ENCODE measurements at regions not wholly inside any gene's neighbourhood (a gene's known extent, or its start where the extent isn't known, plus 50 kb on each side); places are given as distances from the start of the nearest gene placed in this dataset.

DNA sequence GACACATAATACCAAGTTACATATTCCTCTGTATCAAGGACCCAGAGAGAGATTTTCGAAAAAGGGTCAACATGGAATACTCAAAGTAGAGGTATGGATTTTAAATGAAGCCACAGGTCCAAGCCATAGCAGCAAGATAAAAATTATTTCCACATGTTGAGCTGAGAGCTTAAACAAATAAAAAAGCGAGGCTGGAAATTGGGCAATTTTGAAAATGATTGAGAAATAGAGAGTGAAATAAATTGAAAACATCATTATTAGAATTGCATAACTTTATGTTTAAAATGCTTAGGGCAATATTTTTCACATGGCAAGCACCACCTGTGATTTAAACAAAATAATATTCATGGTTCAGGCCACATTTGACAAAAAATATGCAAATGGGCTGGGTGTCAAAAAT lies 1251.0 kb upstream of the USP15 start (continued):
- TF ChIP-seq ZNF837 (tag by site-specific recombination; IDR thresholded peaks at IDR 0.05) (no peak), ZNF341 (tag by site-specific recombination; IDR thresholded peaks at IDR 0.05; ENCODE audit: low read depth) (no peak), ZNF416 (tag by site-specific recombination; IDR thresholded peaks at IDR 0.05) (no peak), ZNF223 (tag by site-specific recombination; IDR thresholded peaks at IDR 0.05) (no peak), ZFP69B (tag by site-specific recombination; IDR thresholded peaks at IDR 0.05) (no peak)

DNA sequence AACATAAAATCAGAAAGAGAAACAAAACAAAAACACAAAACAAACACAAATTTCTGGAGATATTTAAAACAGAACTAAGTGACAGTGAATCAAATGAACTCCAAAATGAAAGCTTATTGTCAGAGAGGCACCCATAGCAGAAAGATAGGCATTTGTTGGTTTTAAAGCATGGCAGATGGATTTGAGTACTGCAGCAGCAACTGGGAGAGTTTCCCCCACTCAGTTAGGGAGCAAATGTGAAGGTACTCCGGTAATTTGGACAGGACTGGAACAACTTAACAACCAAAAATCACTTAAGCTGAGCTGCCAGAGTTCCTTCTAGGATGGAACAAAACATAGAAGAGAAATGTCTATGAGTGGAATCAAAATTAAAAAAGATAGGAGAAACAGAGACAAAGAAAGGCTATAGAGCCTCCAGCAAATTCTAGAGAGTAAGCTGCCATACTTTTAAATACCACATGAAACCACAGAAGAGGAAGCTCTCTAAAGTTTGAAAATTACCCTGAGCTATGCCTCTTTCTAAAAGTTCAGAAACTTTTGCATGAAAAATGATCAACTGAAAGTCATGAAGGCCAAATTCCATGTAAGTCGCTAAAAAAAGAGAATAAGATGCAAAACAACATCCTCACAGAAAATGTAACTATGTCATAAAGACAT lies 1248.3 kb upstream of the USP15 start:
- TF ChIP-seq ZNF670 (tag by site-specific recombination; IDR thresholded peaks at IDR 0.05; ENCODE audit: low read depth) (no peak), ZNF146 (tag by site-specific recombination; IDR thresholded peaks at IDR 0.05) (no peak), ZSCAN30 (tag by site-specific recombination; IDR thresholded peaks at IDR 0.05) (no peak), ZFP69B (tag by site-specific recombination; IDR thresholded peaks at IDR 0.05) (no peak), ZNF311 (tag by site-specific recombination; IDR thresholded peaks at IDR 0.05; ENCODE audit: borderline replicate concordance) (no peak), ZEB2 (tag by site-specific recombination; IDR thresholded peaks at IDR 0.05) (no peak)
- TF ChIP-seq, protein P1, sequence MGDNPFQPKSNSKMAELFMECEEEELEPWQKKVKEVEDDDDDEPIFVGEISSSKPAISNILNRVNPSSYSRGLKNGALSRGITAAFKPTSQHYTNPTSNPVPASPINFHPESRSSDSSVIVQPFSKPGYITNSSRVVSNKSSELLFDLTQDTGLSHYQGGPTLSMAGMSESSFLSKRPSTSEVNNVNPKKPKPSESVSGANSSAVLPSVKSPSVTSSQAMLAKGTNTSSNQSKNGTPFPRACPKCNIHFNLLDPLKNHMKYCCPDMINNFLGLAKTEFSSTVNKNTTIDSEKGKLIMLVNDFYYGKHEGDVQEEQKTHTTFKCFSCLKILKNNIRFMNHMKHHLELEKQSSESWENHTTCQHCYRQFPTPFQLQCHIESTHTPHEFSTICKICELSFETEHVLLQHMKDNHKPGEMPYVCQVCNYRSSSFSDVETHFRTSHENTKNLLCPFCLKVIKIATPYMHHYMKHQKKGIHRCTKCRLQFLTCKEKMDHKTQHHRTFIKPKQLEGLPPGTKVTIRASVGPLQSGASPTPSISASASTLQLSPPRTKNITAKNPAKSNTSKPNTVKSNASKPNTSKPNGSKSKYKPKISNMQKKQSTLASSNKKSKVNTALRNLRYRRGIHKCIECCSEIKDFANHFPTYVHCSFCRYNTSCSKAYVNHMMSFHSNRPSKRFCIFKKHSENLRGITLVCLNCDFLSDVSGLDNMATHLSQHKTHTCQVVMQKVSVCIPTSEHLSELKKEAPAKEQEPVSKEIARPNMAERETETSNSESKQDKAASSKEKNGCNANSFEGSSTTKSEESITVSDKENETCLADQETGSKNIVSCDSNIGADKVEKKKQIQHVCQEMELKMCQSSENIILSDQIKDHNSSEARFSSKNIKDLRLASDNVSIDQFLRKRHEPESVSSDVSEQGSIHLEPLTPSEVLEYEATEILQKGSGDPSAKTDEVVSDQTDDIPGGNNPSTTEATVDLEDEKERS (tag by site-specific recombination; IDR thresholded peaks at IDR 0.05) = no peak
- Histone ChIP-seq H3K4me3 (ENCODE audit: low read depth, low read length) (no peak overlapping the region), H3K36me3 (ENCODE audit: control insufficient read depth in 2 of 2, insufficient read depth in 1 of 2, low read length in 2 of 2) (no peaks in the 10 kb centered on the region), H3K4me1 (ENCODE audit: control insufficient read depth, insufficient read depth, low read length) (no peaks in the 10 kb centered on the region), H3K27ac (ENCODE audit: extremely low read depth, low read depth, low read length) (no peak overlapping the region), H3K9me3 (ENCODE audit: control insufficient read depth, insufficient read depth, low read depth, low read length) (no peaks in the 10 kb centered on the region)
- ChIA-PET CTCF (interaction anchor here (0.6 kb wide), 1 partner anchor 201 kb away, joined by 3 read pairs; no protein-coding TSS in a partner anchor), POLR2A (no interaction called here)

DNA sequence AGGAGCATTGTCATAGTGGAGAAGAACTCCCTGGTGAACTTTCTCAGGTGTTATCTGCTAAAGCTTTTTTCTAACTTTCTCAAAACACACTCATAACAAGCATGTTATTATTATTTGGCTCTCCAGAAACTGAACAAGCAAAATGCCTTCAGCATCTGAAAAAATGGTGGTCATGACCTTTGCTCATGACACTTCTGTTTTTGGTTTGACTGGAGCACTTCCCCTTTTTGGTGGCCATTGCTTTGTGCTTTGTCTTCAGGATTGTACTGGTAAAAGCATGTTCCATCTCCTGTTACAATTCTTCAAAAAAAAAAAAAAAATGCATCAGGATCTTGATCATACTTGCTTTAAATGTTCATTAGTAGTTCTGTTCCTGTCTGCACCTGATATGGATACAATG lies 1241.6 kb upstream of the USP15 start:
- H3K36me3 ChIP-seq (ENCODE audit: control insufficient read depth in 2 of 2, insufficient read depth in 1 of 2, low read length in 2 of 2) = no peaks in the 10 kb centered on the region
- POLR2A ChIA-PET = no interaction called here
- no peak overlapping the region for H3K4me3 ChIP-seq (ENCODE audit: low read depth, low read length)
- no peak overlapping the region for H3K27ac ChIP-seq (ENCODE audit: extremely low read depth, low read depth, low read length)
- CTCF ChIA-PET = no interaction called here
- no peaks in the 10 kb centered on the region for H3K9me3 ChIP-seq (ENCODE audit: control insufficient read depth, insufficient read depth, low read depth, low read length)
- no peaks in the 10 kb centered on the region for H3K4me1 ChIP-seq (ENCODE audit: control insufficient read depth, insufficient read depth, low read length)
- TF ChIP-seq, protein P2, sequence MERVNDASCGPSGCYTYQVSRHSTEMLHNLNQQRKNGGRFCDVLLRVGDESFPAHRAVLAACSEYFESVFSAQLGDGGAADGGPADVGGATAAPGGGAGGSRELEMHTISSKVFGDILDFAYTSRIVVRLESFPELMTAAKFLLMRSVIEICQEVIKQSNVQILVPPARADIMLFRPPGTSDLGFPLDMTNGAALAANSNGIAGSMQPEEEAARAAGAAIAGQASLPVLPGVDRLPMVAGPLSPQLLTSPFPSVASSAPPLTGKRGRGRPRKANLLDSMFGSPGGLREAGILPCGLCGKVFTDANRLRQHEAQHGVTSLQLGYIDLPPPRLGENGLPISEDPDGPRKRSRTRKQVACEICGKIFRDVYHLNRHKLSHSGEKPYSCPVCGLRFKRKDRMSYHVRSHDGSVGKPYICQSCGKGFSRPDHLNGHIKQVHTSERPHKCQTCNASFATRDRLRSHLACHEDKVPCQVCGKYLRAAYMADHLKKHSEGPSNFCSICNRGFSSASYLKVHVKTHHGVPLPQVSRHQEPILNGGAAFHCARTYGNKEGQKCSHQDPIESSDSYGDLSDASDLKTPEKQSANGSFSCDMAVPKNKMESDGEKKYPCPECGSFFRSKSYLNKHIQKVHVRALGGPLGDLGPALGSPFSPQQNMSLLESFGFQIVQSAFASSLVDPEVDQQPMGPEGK (tag by site-specific recombination; IDR thresholded peaks at IDR 0.05) = no peak
- TF ChIP-seq ZNF274 (IDR thresholded peaks at IDR 0.05; ENCODE audit: low read length) (no peak), ZNF274 (tag by site-specific recombination; IDR thresholded peaks at IDR 0.05; ENCODE audit: borderline replicate concordance) (no peak), ZNF366 (tag by site-specific recombination; conservative IDR thresholded peaks at IDR 0.05) (no peak), ZNF600 (tag by site-specific recombination; IDR thresholded peaks at IDR 0.05) (no peak), GLIS1 (tag by site-specific recombination; IDR thresholded peaks at IDR 0.05) (no peak), ZNF266 (tag by site-specific recombination; IDR thresholded peaks at IDR 0.05; ENCODE audit: low read depth) (no peak), ZFP3 (tag by site-specific recombination; IDR thresholded peaks at IDR 0.05; ENCODE audit: low read depth) (no peak), ZNF777 (tag by site-specific recombination; IDR thresholded peaks at IDR 0.05; ENCODE audit: borderline replicate concordance) (no peak), ZNF843 (tag by site-specific recombination; IDR thresholded peaks at IDR 0.05) (no peak), ZNF184 (tag by site-specific recombination; IDR thresholded peaks at IDR 0.05) (no peak), ZNF391 (tag by site-specific recombination; IDR thresholded peaks at IDR 0.05; ENCODE audit: borderline replicate concordance, low read depth) (no peak), ZBTB8A (tag by site-specific recombination; IDR thresholded peaks at IDR 0.05) (no peak), ZNF596 (tag by site-specific recombination; IDR thresholded peaks at IDR 0.05) (no peak), ZNF114 (tag by site-specific recombination; IDR thresholded peaks at IDR 0.05) (no peak), ZNF707 (tag by site-specific recombination; IDR thresholded peaks at IDR 0.05) (no peak), FEZF1 (tag by site-specific recombination; IDR thresholded peaks at IDR 0.05) (no peak), KLF7 (tag by site-specific recombination; IDR thresholded peaks at IDR 0.05; ENCODE audit: borderline replicate concordance) (no peak)
- TF ChIP-seq, protein P3, sequence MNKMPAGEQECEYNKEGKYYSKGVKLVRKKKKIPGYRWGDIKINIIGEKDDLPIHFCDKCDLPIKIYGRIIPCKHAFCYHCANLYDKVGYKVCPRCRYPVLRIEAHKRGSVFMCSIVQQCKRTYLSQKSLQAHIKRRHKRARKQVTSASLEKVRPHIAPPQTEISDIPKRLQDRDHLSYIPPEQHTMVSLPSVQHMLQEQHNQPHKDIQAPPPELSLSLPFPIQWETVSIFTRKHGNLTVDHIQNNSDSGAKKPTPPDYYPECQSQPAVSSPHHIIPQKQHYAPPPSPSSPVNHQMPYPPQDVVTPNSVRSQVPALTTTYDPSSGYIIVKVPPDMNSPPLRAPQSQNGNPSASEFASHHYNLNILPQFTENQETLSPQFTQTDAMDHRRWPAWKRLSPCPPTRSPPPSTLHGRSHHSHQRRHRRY (tag by site-specific recombination; IDR thresholded peaks at IDR 0.05) = no peak

Measured in HEK293 (cell line).